ENCODE measurements at regions not wholly inside any gene's neighbourhood (a gene's known extent, or its start where the extent isn't known, plus 50 kb on each side); places are given as distances from the start of the nearest gene placed in this dataset.
"Not testable (repeated sequence)": the region's sequence is repeated elsewhere in the genome, so short reads cannot be mapped to it uniquely, and the experiment has no call there.

DNA sequence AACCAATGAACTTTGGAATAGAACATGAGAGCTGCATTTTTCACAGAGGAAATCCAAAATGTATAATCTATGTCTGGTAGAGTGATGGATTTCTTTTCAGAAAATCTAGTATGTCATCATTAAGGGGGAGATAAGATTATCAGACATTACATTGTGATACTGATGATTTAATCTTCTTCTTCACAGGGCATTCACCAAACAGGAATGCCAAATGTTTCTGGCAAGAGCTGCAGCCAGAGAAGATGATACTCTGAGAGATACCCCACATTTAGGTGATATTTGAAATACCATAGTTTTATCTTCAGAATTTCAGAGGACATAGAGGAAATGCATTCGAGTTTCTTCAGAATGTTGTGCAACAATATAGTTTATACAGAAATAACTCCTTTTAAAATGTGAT lies 1523.7 kb upstream of the ADGRL3 start:
- H3K4me3 ChIP-seq (ENCODE audit: insufficient read depth, low read depth, low read length): no peak overlapping the region
- no peak for DNase-seq
- no peaks in the 10 kb centered on the region for H3K27me3 ChIP-seq (ENCODE audit: control insufficient read depth, insufficient read depth, low read length)
- H3K36me3 ChIP-seq (replicated peaks; ENCODE audit: control insufficient read depth, insufficient read depth, low read length): no peaks in the 10 kb centered on the region

- DNase-seq; H3K4me3 ChIP-seq (ENCODE audit: insufficient read depth, low read depth, low read length); H3K36me3 ChIP-seq (replicated peaks; ENCODE audit: control insufficient read depth, insufficient read depth, low read length); H3K27me3 ChIP-seq (ENCODE audit: control insufficient read depth, insufficient read depth, low read length): not testable (repeated sequence)
Observed at GRCh38 chr4:59676992-59677391, 1523.1 kb upstream of the ADGRL3 start.

DNA sequence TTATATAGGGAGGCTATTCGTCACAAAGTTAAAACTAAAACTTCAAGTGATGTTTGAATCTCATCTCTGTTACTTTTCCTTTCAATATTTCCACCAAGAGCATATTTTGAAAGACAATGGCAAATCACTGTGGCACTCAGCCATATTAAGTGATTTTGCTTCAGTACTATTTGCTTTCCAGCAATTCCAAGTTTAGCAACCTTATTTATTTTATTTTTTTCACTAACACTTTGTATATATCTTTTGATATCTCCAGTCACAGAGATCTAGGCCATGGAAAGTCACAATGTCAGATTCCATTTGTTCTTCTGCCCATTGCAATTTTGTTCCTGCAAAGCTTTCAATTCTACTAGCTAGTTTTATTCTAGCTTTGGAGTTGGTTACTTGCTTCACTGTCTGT lies 1514.5 kb upstream of the ADGRL3 start:
- Histone ChIP-seq H3K27me3 (ENCODE audit: control insufficient read depth, insufficient read depth, low read length) (no peaks in the 10 kb centered on the region), H3K36me3 (replicated peaks; ENCODE audit: control insufficient read depth, insufficient read depth, low read length) (no peaks in the 10 kb centered on the region), H3K4me3 (ENCODE audit: insufficient read depth, low read depth, low read length) (no peak overlapping the region)
- no peak for DNase-seq

DNA sequence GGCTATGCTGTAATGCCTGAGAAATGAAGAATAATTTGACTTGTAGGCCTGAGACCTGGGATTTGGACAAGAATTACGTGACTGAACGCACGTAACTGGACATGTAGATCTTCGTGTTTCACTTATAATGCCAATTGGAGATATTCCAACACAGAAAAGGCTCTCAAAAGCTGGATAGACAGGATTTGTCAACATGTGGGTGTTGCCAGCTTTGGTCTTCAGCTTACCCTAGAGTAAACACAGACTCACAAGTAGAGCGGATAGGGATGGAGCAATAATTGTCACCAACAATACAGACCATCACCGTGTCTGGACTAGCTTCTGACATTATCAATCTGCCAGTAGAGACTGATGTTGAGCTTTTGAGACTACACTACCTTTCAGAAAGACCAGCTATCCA lies 1511.0 kb upstream of the ADGRL3 start:
- no peak overlapping the region for H3K4me3 ChIP-seq (ENCODE audit: insufficient read depth, low read depth, low read length)
- no peaks in the 10 kb centered on the region for H3K36me3 ChIP-seq (replicated peaks; ENCODE audit: control insufficient read depth, insufficient read depth, low read length)
- no peak for DNase-seq
- no peaks in the 10 kb centered on the region for H3K27me3 ChIP-seq (ENCODE audit: control insufficient read depth, insufficient read depth, low read length)

DNA sequence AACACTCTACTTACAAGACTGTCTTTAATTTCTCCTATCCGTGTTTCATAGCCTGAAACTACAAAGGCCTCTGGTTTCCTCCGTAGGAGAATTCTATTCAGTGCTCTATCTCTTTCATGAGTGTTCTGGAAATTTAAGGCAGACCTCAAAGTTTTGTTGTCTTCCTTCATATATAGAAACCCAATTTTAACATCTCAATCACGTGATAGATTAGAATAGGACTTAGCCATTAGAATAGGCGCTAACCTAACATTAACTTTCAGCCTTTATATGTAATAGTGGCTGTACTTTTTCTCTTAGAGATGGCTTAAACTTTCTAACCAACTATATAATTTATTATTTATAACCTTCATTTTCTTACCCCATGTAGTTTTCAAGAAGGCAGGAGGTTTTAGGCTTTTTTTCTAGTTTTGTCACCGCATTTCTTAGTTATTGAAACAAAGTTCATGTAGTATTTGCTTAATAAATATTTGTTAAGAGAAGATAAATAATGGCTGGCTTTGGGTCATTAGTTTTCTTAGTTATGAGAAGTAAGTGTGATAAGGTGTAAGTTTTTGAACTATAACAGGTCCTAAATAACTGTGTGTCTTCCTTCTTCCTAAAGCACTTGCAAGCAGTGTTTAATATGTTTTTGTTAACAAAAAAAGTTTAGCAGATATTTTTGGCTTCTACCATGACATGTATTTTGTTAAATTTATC lies 1504.6 kb upstream of the ADGRL3 start:
- Histone ChIP-seq H3K4me3 (ENCODE audit: insufficient read depth, low read depth, low read length) (no peak overlapping the region), H3K27me3 (ENCODE audit: control insufficient read depth, insufficient read depth, low read length) (no peaks in the 10 kb centered on the region), H3K36me3 (replicated peaks; ENCODE audit: control insufficient read depth, insufficient read depth, low read length) (no peaks in the 10 kb centered on the region)
- no peak for DNase-seq

DNA sequence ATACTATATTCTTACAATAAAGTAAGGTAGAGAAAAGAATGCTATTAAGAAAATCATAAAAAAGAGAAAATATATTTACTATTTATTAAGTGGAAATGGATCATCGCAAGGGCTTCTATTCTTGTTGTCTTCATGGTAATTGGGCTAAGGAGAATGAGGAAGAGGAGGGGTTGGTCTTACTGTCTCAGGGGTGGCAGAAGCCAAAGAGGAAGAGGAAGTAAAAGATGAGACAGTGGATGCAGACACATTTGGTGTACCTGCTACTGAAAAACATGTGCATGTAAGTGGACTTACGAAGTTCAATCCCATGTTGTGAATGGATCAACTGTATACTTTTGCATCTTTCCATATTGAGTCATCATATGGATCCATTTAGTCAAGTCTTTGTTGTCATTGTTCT lies 1502.1 kb upstream of the ADGRL3 start:
- DNase-seq: no peak
- Histone ChIP-seq H3K36me3 (replicated peaks; ENCODE audit: control insufficient read depth, insufficient read depth, low read length) (no peaks in the 10 kb centered on the region), H3K4me3 (ENCODE audit: insufficient read depth, low read depth, low read length) (no peak overlapping the region), H3K27me3 (ENCODE audit: control insufficient read depth, insufficient read depth, low read length) (no peaks in the 10 kb centered on the region)

- Histone ChIP-seq H3K4me3 (ENCODE audit: insufficient read depth, low read depth, low read length) (no peak overlapping the region), H3K27me3 (ENCODE audit: control insufficient read depth, insufficient read depth, low read length) (no peaks in the 10 kb centered on the region), H3K36me3 (replicated peaks; ENCODE audit: control insufficient read depth, insufficient read depth, low read length) (no peaks in the 10 kb centered on the region)
- no peak for DNase-seq
Observed at GRCh38 chr4:59700651-59701050, 1499.5 kb upstream of the ADGRL3 start.

- H3K4me3 ChIP-seq (ENCODE audit: insufficient read depth, low read depth, low read length): no peak overlapping the region
- no peak for DNase-seq
- H3K27me3 ChIP-seq (ENCODE audit: control insufficient read depth, insufficient read depth, low read length): no peaks in the 10 kb centered on the region
- no peaks in the 10 kb centered on the region for H3K36me3 ChIP-seq (replicated peaks; ENCODE audit: control insufficient read depth, insufficient read depth, low read length)
Observed at GRCh38 chr4:59704616-59705015, 1495.5 kb upstream of the ADGRL3 start.

DNA sequence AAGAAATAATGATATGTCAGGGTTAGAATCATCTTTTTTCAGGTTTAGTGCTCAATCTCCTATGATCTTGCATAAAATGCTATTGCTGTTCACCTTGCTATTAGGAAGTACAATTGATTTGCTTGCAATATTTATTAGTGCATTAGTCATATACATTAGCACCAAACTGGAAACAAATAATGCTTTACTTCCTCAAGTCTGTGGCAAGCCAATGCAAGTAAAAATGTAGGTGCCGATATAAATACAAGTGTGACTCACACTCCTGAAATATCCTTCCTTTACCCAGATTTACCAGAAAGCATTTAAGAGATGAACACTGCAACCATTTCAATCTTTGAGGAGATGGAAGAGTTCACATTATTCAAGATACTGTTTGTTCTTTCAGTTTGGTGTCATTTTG lies 1487.7 kb upstream of the ADGRL3 start:
- DNase-seq: no peak
- Histone ChIP-seq H3K27me3 (ENCODE audit: control insufficient read depth, insufficient read depth, low read length) (no peaks in the 10 kb centered on the region), H3K4me3 (ENCODE audit: insufficient read depth, low read depth, low read length) (no peak overlapping the region), H3K36me3 (replicated peaks; ENCODE audit: control insufficient read depth, insufficient read depth, low read length) (no peaks in the 10 kb centered on the region)

GRCh38 chr4:59724286-59724685 lies 1475.8 kb upstream of the ADGRL3 start:
- H3K36me3 ChIP-seq (replicated peaks; ENCODE audit: control insufficient read depth, insufficient read depth, low read length); H3K4me3 ChIP-seq (ENCODE audit: insufficient read depth, low read depth, low read length); H3K27me3 ChIP-seq (ENCODE audit: control insufficient read depth, insufficient read depth, low read length); DNase-seq: not testable (repeated sequence)

- H3K36me3 ChIP-seq (replicated peaks; ENCODE audit: control insufficient read depth, insufficient read depth, low read length): no peaks in the 10 kb centered on the region
- no peak overlapping the region for H3K4me3 ChIP-seq (ENCODE audit: insufficient read depth, low read depth, low read length)
- DNase-seq: no peak
- H3K27me3 ChIP-seq (ENCODE audit: control insufficient read depth, insufficient read depth, low read length): no peaks in the 10 kb centered on the region
Observed at GRCh38 chr4:59727745-59728144, 1472.4 kb upstream of the ADGRL3 start.

DNA sequence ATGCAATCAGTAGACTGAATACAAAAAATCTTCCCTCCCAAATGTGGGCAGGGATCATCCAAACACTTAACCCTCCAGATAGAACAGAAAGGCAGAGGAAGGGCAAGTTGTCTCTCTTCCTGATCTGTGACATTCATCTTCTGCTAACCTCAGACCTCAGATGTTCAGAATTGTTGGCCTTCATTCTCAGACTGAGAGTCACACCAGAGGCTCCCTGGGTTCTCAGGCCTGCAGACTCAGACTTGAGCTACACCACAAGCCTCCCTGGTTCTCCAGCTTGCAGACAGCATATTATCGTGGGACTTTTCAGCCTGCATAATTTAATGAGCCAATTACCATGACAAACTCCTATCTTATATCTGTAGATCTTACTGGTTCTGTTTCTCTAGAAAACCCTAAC lies 1471.6 kb upstream of the ADGRL3 start:
- Histone ChIP-seq H3K36me3 (replicated peaks; ENCODE audit: control insufficient read depth, insufficient read depth, low read length) (no peaks in the 10 kb centered on the region), H3K27me3 (ENCODE audit: control insufficient read depth, insufficient read depth, low read length) (no peaks in the 10 kb centered on the region), H3K4me3 (ENCODE audit: insufficient read depth, low read depth, low read length) (no peak overlapping the region)
- DNase-seq: no peak

DNA sequence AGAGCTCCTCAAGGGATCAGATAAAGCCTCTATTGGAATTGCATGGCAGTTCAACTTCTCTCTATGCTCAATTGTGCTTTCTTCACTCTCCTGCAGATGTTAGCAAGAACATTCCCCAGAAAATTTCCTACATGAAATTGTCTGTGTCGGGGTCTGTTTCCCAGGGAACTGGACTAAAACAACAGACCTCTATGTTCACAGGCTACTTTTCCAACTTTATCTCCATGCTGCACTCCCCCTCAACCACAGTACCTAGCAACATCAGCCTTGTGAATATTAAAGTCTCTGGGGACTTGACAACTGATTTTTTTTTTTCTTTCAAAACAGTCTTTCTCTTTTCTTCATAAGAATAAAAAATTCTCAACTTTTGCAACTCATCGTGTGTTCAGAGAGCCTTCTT lies 1470.8 kb upstream of the ADGRL3 start:
- DNase-seq: no peak
- Histone ChIP-seq H3K27me3 (ENCODE audit: control insufficient read depth, insufficient read depth, low read length) (no peaks in the 10 kb centered on the region), H3K36me3 (replicated peaks; ENCODE audit: control insufficient read depth, insufficient read depth, low read length) (no peaks in the 10 kb centered on the region), H3K4me3 (ENCODE audit: insufficient read depth, low read depth, low read length) (no peak overlapping the region)

GRCh38 chr4:59748433-59748832 lies 1451.7 kb upstream of the ADGRL3 start:
- no peaks in the 10 kb centered on the region for H3K36me3 ChIP-seq (replicated peaks; ENCODE audit: control insufficient read depth, insufficient read depth, low read length)
- no peak for DNase-seq
- no peak overlapping the region for H3K4me3 ChIP-seq (ENCODE audit: insufficient read depth, low read depth, low read length)
- H3K27me3 ChIP-seq (ENCODE audit: control insufficient read depth, insufficient read depth, low read length): no peaks in the 10 kb centered on the region

- no peaks in the 10 kb centered on the region for H3K27me3 ChIP-seq (ENCODE audit: control insufficient read depth, insufficient read depth, low read length)
- no peak overlapping the region for H3K4me3 ChIP-seq (ENCODE audit: insufficient read depth, low read depth, low read length)
- H3K36me3 ChIP-seq (replicated peaks; ENCODE audit: control insufficient read depth, insufficient read depth, low read length): no peaks in the 10 kb centered on the region
- DNase-seq: no peak
Observed at GRCh38 chr4:59759082-59759825, 1440.9 kb upstream of the ADGRL3 start.

Measured in H7 (cell line).